OCI-LY1 (cell line): ENCODE measurements at regions not wholly inside any gene's neighbourhood (a gene's known extent, or its start where the extent isn't known, plus 50 kb on each side); places are given as distances from the start of the nearest gene placed in this dataset.

Experiments used
- CTCF ChIP-seq: fragments of 200-600 bp; sonication (generic), shearing (Covaris generic); IDR thresholded peaks from 2 replicates; pipeline ENCODE4 v1.5.1; 2017; ENCODE audit warnings: mild to moderate bottlenecking, antibody characterized with exemption, low read length, moderate library complexity, mixed read lengths
- EZH2 ChIP-seq: fragments of 200-600 bp; sonication (generic), shearing (Covaris generic); IDR thresholded peaks from 2 replicates; pipeline ENCODE4 v1.8.0; 2017; ENCODE audit warnings: borderline replicate concordance, mixed run types, mild to moderate bottlenecking, antibody characterized with exemption, low read length, moderate library complexity, mixed read lengths

GRCh38 chr9:78150983-78151356 is 84.9 kb upstream of the CEP78 start:
- TF ChIP-seq CTCF (no peak), EZH2 (no peak)
